Endothelial cell (in vitro differentiated cells): ENCODE measurements at regions not wholly inside any gene's neighbourhood (a gene's known extent, or its start where the extent isn't known, plus 50 kb on each side); places are given as distances from the start of the nearest gene placed in this dataset.

Experiments
- DNase-seq: peaks from one replicate; pipeline ENCODE4 v3.0.0; 2021; ENCODE audit warnings: low spot score
- H3K27ac Mint-ChIP-seq: one replicate; pipeline ENCODE4 v1.8.0; 2021; ENCODE audit warnings: mixed read lengths, inconsistent platforms; ENCODE audit not compliant: unreplicated experiment
- H3K27me3 Mint-ChIP-seq: one replicate; pipeline ENCODE4 v1.8.0; 2021; ENCODE audit warnings: mild to moderate bottlenecking, moderate library complexity, mixed read lengths, inconsistent platforms; ENCODE audit not compliant: unreplicated experiment
- H3K36me3 Mint-ChIP-seq: one replicate; pipeline ENCODE4 v1.8.0; 2021; ENCODE audit warnings: mild to moderate bottlenecking, low read depth, mixed read lengths, inconsistent platforms; ENCODE audit not compliant: unreplicated experiment
- H3K4me1 Mint-ChIP-seq: one replicate; pipeline ENCODE4 v1.8.0; 2021; ENCODE audit warnings: mild to moderate bottlenecking, mixed read lengths, inconsistent platforms; ENCODE audit not compliant: unreplicated experiment
- H3K4me3 Mint-ChIP-seq: one replicate; pipeline ENCODE4 v1.8.0; 2021; ENCODE audit warnings: mild to moderate bottlenecking, mixed read lengths, inconsistent platforms; ENCODE audit not compliant: unreplicated experiment
- H3K9me3 Mint-ChIP-seq: one replicate; pipeline ENCODE4 v1.8.0; 2021; ENCODE audit warnings: mixed read lengths, inconsistent platforms; ENCODE audit not compliant: unreplicated experiment
- TF ChIP-seq, protein P1 (sequence below): fragments of 200-600 bp; sonication (generic); IDR thresholded peaks from one replicate; pipeline ENCODE4 v1.5.0; 2021; ENCODE audit warnings: antibody characterized with exemption; ENCODE audit not compliant: unreplicated experiment

- peak; percentile 31 for DNase-seq
- H3K4me3 Mint-ChIP-seq: no peak overlapping the region
- no peaks in the 10 kb centered on the region for H3K4me1 Mint-ChIP-seq
- TF ChIP-seq, protein P1, sequence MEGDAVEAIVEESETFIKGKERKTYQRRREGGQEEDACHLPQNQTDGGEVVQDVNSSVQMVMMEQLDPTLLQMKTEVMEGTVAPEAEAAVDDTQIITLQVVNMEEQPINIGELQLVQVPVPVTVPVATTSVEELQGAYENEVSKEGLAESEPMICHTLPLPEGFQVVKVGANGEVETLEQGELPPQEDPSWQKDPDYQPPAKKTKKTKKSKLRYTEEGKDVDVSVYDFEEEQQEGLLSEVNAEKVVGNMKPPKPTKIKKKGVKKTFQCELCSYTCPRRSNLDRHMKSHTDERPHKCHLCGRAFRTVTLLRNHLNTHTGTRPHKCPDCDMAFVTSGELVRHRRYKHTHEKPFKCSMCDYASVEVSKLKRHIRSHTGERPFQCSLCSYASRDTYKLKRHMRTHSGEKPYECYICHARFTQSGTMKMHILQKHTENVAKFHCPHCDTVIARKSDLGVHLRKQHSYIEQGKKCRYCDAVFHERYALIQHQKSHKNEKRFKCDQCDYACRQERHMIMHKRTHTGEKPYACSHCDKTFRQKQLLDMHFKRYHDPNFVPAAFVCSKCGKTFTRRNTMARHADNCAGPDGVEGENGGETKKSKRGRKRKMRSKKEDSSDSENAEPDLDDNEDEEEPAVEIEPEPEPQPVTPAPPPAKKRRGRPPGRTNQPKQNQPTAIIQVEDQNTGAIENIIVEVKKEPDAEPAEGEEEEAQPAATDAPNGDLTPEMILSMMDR: no peak
- no peaks in the 10 kb centered on the region for H3K36me3 Mint-ChIP-seq
- H3K9me3 Mint-ChIP-seq: no peaks in the 10 kb centered on the region
- H3K27me3 Mint-ChIP-seq: peaks cover 3% of the 10 kb centered on the region
- H3K27ac Mint-ChIP-seq: no peak overlapping the region
These were observed 126.5 kb downstream of the MRPS30 start for GRCh38 chr5:44935262-44935661.

DNA sequence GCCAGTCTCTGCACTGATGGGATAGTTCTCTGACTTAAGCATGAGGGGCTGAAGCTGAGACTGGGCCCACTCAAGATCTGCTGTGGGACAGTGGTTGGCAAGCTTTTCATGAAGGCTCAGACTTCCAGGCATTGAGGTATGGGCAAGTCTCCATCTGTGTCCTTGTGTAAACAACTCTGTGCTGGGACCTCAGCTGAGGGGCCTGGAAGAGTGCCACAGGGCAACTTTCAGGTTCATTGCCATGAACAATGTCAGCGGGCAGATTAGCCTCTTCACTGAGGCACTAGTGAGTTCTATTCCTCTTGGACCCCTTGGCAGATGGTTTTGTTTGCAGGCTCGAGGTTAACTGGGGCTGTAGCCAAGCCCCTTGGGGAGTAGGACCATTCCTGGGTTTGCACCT, 127.1 kb downstream of the MRPS30 start:
- no peak overlapping the region for H3K27ac Mint-ChIP-seq

DNA sequence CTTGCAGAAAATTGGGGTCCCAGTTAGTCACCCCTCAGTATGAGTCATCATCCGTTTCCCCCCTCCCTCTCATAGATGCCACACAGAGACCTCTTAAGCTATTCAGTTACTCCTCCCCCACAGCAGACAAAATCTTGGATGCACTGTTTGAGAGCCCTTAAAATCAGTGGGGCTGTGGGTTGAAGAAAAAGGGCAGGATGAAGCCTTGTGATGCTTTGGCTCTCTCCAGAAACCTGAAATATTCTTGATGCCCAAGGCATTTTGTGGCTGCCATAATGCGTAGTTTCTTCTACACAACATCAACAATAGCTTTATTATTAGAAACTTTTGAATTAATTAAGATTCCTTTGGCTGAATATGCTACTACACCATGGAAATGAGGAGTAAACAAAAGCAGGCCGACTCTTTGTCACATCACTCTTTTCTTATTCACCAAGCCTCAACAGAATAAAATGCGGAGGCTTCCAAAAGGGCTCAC, 133.8 kb downstream of the MRPS30 start:
- Mint-ChIP-seq H3K4me3 (no peak overlapping the region), H3K9me3 (no peaks in the 10 kb centered on the region), H3K36me3 (no peaks in the 10 kb centered on the region), H3K4me1 (no peaks in the 10 kb centered on the region), H3K27ac (no peak overlapping the region), H3K27me3 (no peaks in the 10 kb centered on the region)
- TF ChIP-seq, protein P1: no peak
- DNase-seq: no peak

More for the DNA sequence above, 127.1 kb downstream of the MRPS30 start:
- Mint-ChIP-seq H3K36me3 (no peaks in the 10 kb centered on the region), H3K27me3 (peaks cover 3% of the 10 kb centered on the region), H3K4me1 (no peaks in the 10 kb centered on the region), H3K9me3 (no peaks in the 10 kb centered on the region), H3K4me3 (no peak overlapping the region)
- no peak for DNase-seq
- TF ChIP-seq, protein P1: no peak

DNA sequence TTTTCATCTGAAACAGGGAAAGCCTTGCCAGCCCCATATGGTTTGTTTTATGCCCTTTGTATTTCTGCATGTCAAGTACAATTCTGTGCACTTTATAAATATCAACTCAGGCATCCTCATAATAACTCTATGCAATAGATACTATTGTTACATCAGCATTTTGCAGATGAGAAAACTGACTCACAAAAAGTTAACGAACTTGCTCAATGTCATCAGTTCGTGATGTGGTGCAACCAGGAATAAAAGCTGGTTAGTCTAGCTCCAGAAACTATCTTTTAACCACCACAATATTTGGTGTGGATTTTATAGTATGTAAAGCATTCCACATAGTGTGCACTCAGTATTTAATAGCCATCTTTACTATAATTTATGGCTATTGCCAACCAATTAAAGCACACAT, 134.9 kb downstream of the MRPS30 start:
- Mint-ChIP-seq H3K27me3 (no peaks in the 10 kb centered on the region), H3K4me3 (no peak overlapping the region), H3K4me1 (no peaks in the 10 kb centered on the region), H3K27ac (no peak overlapping the region), H3K9me3 (no peaks in the 10 kb centered on the region), H3K36me3 (no peaks in the 10 kb centered on the region)
- TF ChIP-seq, protein P1: no peak
- no peak for DNase-seq

GRCh38 chr5:44945743-44946142, 137.0 kb downstream of the MRPS30 start:
- no peaks in the 10 kb centered on the region for H3K4me1 Mint-ChIP-seq
- DNase-seq: no peak
- TF ChIP-seq, protein P1: no peak
- H3K36me3 Mint-ChIP-seq: no peaks in the 10 kb centered on the region
- H3K4me3 Mint-ChIP-seq: no peak overlapping the region
- no peaks in the 10 kb centered on the region for H3K27me3 Mint-ChIP-seq
- no peaks in the 10 kb centered on the region for H3K9me3 Mint-ChIP-seq
- H3K27ac Mint-ChIP-seq: no peak overlapping the region
